ENCODE measurements at regions not wholly inside any gene's neighbourhood (a gene's known extent, or its start where the extent isn't known, plus 50 kb on each side); places are given as distances from the start of the nearest gene placed in this dataset.

- TF ChIP-seq CTCF (IDR thresholded peaks at IDR 0.05) (no peak), POLR2A (IDR thresholded peaks at IDR 0.05) (no peak)
Measured at GRCh38 chr2:204255071-204255470, 290.2 kb upstream of the PARD3B start.
